GM18508 (cell line): ENCODE measurements at regions not wholly inside any gene's neighbourhood (a gene's known extent, or its start where the extent isn't known, plus 50 kb on each side); places are given as distances from the start of the nearest gene placed in this dataset.
A peak's percentile ranks its signal among the peaks of the same experiment; 100 is the strongest.

Source experiments
- ATAC-seq: cut with Tn5 transposase; IDR thresholded peaks from one replicate; pipeline ENCODE4 v1.9.1; 2021; ENCODE audit warnings: moderate number of reproducible peaks; ENCODE audit not compliant: insufficient read depth, unreplicated experiment

- ATAC-seq, result no peak
Observed at GRCh38 chr6:62492192-62492822, 206.3 kb upstream of the KHDRBS2 start.

DNA sequence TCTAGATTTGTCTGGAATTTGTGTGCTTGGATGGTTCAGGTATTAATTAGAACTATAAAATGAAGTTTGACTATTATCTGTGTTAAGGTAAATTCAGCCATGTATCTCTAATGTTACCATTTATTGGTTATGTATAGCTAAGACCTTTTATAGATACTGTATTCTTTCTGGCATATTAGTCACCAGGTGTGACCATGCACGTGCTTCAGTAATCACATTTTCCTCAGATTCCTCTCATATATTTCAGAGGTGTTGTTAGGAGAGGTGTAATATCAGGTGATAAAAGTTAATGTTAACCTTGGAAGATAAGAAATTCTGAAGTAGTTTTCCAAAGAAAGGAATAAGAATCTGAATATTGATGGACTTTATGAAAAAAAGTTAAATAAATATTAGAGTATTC, 194.5 kb upstream of the KHDRBS2 start:
- no peak for ATAC-seq

DNA sequence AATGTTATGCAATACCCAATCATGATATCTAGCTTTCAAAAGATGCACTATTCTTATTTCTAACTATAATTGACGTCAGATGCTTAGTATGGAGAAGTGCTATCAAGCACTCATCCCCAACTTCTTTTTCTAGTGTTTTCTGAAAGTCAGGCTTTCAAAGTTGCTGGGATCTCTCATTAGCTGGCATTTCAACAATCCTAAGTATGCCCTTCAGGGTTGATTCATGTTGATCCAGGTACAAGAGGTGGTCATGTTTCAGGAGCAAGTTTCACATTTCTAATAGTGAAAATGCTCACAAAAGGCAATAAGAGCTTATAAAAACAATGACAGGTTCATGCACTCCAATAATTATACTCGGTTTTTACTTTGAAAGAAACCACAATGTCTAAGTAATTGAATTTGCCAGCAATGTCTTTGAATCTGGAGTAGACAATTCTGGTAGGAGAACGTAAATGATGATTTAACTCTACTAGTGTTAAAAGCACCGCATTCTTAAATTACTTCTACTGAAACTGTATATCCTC, 193.7 kb upstream of the KHDRBS2 start:
- no peak for ATAC-seq

GRCh38 chr6:62474793-62475192, 188.8 kb upstream of the KHDRBS2 start:
- ATAC-seq, result no peak

GRCh38 chr6:62466607-62467006, 180.6 kb upstream of the KHDRBS2 start:
- ATAC-seq, result no peak

DNA sequence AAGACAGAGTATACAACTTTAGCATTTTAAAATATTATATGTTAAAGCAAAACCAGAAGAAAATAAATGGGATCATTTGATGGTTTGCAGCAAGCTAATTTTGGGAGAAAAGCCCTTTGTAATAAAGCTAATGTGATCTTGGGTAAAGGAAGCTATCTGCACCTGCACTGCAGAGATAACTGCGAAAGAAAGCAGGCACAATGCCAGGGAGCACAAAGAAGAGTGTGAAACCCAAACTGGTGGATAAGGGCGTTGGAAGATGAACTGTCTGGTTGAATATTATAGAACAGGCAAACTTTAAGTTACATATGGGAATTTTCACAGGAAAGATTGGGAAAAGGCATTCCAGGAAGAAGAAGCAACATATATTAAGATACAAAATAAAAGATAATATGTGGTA, 179.2 kb upstream of the KHDRBS2 start:
- no peak for ATAC-seq

- ATAC-seq, result no peak
Observed at GRCh38 chr6:62452586-62452985, 166.6 kb upstream of the KHDRBS2 start.

- ATAC-seq, result no peak
Observed at GRCh38 chr6:62446647-62447316, 160.8 kb upstream of the KHDRBS2 start.

- ATAC-seq, result no peak
Observed at GRCh38 chr6:62445521-62445920, 159.5 kb upstream of the KHDRBS2 start.

DNA sequence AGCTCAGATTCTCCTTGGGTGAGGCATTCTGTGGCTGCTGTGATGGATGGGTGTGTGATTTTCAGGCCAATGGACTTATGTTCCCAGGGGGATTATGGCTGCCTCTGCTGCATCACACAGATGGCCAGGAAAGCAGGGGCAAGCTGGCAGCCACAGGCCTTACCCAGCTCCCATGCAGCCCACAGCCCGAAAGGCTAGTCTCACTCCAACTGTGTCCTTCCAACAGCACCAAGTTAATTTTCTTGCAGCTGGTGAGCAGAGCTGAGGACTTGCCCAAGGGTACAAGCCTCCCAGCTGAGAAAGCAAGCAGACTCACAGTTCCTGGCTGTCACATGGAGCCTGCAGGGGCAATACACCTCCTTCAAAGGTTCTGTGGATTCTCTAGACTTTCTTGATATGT, 155.2 kb upstream of the KHDRBS2 start:
- ATAC-seq, result no peak

- ATAC-seq, result no peak
Observed at GRCh38 chr6:62429781-62430180, 143.8 kb upstream of the KHDRBS2 start.

DNA sequence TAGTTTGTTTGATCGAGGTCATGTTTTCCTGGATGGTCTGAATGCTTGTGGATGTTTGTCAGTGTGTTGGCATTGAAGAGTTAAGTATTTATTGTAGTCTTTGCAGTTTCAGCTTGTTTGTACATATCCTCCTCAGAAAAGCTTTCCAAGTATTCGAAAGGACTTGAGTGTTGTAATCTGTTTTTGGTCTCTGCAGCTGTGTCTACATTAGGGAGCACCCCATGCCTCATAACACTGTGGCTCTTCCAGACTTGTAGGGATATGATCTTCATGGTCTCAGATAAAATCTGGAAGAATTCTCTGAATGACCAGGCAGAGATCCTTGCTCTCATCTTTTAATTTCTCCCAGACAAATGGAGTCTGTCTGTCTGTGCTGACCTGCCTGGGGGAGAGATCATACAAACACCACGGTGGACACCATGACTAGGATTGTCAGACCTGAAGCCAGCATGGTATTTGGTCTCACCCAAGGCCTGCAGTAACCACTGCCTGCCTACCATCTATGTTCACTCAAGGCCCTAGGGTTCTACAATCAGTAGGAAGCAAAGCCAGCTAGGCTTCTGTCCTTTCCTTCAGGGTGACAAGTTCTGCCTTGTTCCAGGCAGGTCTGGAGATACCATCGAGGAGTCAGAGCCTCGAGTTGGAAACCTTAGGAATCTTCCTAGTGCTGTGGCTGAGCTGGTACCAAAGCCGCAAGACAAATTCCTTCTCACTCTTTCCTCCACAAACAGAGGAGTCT, 114.7 kb upstream of the KHDRBS2 start:
- ATAC-seq, result no peak

DNA sequence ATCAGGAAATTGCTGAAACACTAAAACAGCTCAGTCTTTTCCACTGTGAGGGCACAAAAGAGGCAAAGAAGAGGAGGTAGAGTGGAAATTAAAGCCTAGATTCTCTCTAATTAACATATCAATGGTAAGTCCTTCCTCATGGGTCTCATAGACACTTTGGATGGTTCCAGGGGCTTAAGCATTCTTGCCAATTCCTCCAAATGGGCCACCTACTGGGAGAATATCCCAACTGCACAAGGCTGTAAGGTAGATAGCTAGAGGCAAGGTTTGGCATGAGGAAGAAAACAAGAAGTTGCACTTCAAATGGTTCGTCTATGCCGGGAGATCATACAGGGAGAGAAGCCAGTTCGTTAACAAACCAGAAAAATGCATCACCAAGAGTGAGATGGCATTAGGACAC, 107.6 kb upstream of the KHDRBS2 start:
- no peak for ATAC-seq

DNA sequence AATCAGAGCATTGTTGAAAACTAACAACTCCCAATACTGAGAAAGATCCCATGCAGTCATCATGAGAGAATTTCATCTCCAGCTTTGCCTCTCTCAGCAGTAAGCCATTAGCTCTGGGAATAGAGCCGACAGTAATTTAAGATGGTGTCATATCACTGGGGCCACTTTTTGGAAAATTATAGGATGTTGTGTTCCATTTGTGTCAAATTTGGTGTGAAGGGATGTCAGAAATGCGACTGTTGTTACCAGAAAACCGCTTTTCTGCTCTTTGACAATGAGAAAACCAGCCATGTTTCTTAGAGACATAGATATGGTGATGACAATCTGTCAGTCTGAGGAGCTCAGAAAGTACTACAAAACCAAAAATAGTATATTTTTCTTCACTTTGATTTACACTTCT, 106.3 kb upstream of the KHDRBS2 start:
- no peak for ATAC-seq

DNA sequence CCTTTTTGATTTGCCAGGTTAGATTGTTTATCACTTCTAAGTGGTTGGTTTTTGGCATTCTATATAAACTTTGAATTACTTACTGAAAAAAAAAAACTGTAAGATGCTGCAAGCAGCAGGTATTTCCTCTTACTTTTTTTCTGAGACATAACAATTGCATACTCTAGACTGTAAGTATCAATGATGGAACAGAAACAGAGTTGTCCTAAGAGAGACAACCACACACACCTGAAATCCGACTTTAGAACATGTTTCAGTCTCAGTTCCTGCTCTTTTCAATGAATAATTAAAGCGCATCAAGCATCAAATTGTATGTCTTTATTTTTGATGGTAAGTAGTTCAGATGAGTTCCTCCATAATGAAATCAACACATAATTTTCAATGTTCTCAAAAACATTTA, 105.3 kb upstream of the KHDRBS2 start:
- ATAC-seq, result no peak

- no peak for ATAC-seq
Observed at GRCh38 chr6:62390401-62390800, 104.4 kb upstream of the KHDRBS2 start.

DNA sequence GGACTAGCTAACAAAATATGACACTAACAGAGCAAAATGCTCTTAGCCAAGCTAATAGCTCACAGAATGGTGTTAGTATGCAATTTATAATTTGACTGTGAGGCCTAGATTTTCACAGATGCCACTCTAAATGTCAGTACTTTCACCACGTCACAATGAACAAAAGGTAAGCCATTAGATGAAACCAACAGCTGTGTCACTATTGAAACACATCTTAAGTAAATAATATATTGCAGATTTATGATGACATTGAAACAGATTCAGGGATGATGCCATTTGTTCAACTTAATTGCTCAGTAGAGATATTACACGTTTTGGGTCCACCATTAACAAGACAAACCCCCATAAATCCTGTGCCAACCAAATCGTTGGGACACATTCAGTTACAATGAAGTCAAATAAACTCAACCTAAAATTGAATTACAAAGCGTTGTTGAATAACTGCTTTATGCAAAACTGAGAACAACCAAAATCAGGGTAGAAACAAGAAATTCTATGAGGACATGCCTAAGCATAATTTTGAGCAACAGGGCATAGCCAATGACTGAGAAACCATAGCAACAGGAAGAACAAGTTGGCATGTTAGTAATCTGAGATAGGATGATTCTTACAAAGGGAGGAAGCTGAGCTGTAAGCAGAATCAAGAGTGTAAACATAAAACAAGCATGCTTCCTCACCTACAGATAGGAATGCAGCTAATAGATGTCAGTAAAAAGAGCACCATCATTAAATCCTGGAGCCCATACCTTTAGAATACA, 85.6 kb upstream of the KHDRBS2 start:
- no peak for ATAC-seq

DNA sequence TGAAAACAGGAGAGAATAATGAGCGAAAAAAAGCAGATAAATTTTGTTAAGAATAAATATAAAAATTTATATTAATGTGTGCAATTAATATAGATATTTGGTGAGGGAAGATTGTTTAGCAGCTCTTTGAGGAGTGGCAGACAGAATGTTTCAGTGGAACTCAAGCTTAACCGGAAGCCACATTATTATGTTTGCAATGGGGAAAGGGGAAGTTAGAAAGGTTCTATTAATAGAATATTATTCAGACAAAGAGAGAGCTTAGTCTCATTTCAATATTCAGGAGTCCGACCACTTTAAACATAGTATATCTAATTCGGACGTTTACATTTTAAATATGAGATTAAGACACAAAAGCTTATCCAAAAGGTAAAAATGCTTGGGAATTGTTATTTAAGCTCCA, 81.6 kb upstream of the KHDRBS2 start:
- ATAC-seq, result peak; percentile 98

DNA sequence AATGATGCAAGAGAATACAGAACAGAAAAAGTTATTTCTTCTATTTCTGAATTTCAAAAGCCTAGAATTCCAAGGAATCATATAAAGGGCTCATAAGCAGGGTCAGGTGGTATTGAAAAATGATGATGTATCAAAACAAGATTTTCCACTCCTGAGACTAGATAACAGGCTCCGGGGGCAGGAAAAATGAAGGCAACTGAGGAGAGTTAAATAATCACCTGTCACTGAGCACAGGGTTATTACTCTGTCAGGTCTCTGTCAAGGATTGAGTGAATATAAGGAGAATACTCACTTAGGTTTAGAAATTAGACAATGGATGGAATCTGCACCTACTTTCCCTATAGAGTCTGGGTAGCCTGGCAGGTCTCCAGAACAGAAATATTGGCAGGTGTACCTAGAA, 76.1 kb upstream of the KHDRBS2 start:
- ATAC-seq, result no peak

DNA sequence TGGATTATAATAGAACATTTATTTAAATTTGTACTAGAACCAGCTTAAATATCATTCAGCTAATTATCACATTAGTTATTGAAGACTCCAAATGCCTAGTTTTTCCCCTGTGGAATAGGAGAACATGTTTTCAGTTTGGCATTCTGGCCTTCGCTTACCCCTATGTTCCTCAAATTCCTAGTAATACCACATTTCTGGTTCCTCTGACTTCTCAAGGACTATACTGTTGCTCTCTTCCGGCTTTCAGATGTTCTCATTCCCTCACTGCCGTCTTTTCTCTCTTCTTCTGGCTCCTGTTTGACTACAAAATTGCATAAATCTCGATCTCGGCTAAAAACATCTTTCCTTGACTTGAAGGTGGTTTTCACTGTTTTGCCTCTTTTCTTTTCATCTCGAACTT, 71.8 kb upstream of the KHDRBS2 start:
- ATAC-seq, result no peak

DNA sequence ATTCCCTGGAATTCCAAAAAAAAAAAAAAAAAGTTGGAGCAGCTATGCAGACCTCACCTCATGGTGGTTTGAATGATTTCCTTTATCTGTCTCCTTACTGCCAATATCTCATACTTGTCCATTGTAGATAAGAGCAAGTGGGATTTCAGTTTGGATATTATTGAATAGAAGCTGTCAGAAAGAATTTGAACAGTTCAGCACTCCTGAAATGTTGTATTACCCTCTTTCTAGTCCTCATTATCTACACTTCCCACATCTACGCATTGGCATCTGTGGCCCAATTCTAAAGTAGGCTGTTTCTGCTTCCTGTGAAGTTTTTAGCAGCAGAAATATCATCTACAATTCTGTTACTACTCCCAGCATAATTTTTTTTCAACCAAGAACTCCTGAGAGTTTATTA, 68.2 kb upstream of the KHDRBS2 start:
- ATAC-seq, result no peak
